Stimulated activated naive CD4-positive, alpha-beta T cell treated with Interleukin-2 at 50 U/mL for 16 hours (primary cell): ENCODE measurements at regions not wholly inside any gene's neighbourhood (a gene's known extent, or its start where the extent isn't known, plus 50 kb on each side); places are given as distances from the start of the nearest gene placed in this dataset.

ENCODE experiments used
- DNase-seq: peaks from one replicate; lab custom pipeline; 2025; lab: John Stamatoyannopoulos, UW

- DNase-seq: no peak
Measured at GRCh38 chr9:91042024-91042423, 240.4 kb downstream of the SYK start.

GRCh38 chr9:91042541-91042940 is 240.9 kb downstream of the SYK start:
- DNase-seq: no peak

- no peak for DNase-seq
Measured at GRCh38 chr9:91043056-91043810, 241.6 kb downstream of the SYK start.

GRCh38 chr9:91043811-91044175 is 242.2 kb downstream of the SYK start:
- DNase-seq: no peak

- no peak for DNase-seq
Measured at GRCh38 chr9:91044354-91044753, 242.7 kb downstream of the SYK start.

- no peak for DNase-seq
Measured at GRCh38 chr9:91045041-91045440, 243.4 kb downstream of the SYK start.

- peak; percentile 46 for DNase-seq
Measured at GRCh38 chr9:91047529-91047928, 245.9 kb downstream of the SYK start.

GRCh38 chr9:91047993-91048607 is 246.5 kb downstream of the SYK start:
- peak; percentile 42 for DNase-seq

- DNase-seq: no peak
Measured at GRCh38 chr9:91048749-91049148, 247.1 kb downstream of the SYK start.

- DNase-seq: no peak
Measured at GRCh38 chr9:91053824-91054223, 252.2 kb downstream of the SYK start.

- DNase-seq: no peak
Measured at GRCh38 chr9:91055845-91056244, 254.2 kb downstream of the SYK start.

GRCh38 chr9:91056486-91056885 is 254.9 kb downstream of the SYK start:
- no peak for DNase-seq

- no peak for DNase-seq
Measured at GRCh38 chr9:91056917-91057316, 255.3 kb downstream of the SYK start.

- DNase-seq: no peak
Measured at GRCh38 chr9:91059713-91060112, 258.1 kb downstream of the SYK start.

GRCh38 chr9:91060520-91061343 is 259.1 kb downstream of the SYK start:
- DNase-seq: no peak

GRCh38 chr9:91061506-91061905 is 259.9 kb downstream of the SYK start:
- no peak for DNase-seq

- no peak for DNase-seq
Measured at GRCh38 chr9:91062281-91062680, 260.7 kb downstream of the SYK start.

GRCh38 chr9:91063471-91063870 is 261.9 kb downstream of the SYK start:
- no peak for DNase-seq

- no peak for DNase-seq
Measured at GRCh38 chr9:91065231-91066041, 263.8 kb downstream of the SYK start.

GRCh38 chr9:91066042-91066415 is 264.4 kb downstream of the SYK start:
- DNase-seq: no peak

- DNase-seq: no peak
Measured at GRCh38 chr9:91066856-91067255, 265.2 kb downstream of the SYK start.

GRCh38 chr9:91067306-91067860 is 265.8 kb downstream of the SYK start:
- DNase-seq: no peak
